CD1c-positive myeloid dendritic cell (primary cell): ENCODE measurements at regions not wholly inside any gene's neighbourhood (a gene's known extent, or its start where the extent isn't known, plus 50 kb on each side); places are given as distances from the start of the nearest gene placed in this dataset.
A peak's percentile ranks its signal among the peaks of the same experiment; 100 is the strongest.

Experiments
- DNase-seq: peaks from one replicate; pipeline ENCODE4 v3.0.0-alpha.2; 2016; ENCODE audit errors: extremely low spot score

- DNase-seq = no peak
Measured at GRCh38 chr6:145018027-145018426, 717.3 kb downstream of the EPM2A start.

DNA sequence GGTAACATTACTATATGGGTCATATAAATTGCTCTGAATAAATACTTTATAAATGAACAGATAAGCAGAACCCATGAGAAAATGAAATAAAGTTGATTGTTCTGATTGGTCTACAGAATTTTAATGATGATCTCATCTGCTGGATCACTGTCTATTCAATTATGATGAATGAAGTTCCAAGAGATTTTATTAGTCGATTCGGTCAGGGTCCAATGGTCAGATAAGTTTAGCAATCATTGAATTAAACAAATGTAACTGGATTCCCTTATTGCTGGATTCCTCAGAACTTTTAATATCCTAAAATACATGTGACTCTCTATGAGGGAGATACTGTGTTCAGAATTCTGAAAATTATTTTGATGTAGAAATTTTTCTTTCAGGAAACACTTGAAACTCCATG, 715.2 kb downstream of the EPM2A start:
- DNase-seq = no peak

DNA sequence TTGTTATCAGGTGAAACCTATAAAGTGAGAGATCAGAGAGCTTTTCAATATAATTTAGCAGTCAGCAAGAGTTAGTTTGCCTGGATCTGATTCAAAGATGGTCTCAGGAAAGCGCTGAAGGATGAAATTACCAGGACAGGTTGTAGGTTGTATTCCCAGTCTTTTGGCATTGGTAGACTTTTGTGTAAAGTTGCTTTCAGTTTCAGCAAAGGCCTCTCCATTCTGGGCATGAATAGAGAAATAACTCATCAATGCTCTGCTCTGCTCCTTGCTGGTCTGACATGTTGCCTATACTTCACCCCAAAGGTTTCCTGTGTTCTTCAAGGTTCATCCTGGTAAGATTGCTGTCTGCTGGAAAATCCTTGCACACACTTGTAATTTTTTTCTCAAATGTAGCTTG, 714.8 kb downstream of the EPM2A start:
- DNase-seq = no peak

DNA sequence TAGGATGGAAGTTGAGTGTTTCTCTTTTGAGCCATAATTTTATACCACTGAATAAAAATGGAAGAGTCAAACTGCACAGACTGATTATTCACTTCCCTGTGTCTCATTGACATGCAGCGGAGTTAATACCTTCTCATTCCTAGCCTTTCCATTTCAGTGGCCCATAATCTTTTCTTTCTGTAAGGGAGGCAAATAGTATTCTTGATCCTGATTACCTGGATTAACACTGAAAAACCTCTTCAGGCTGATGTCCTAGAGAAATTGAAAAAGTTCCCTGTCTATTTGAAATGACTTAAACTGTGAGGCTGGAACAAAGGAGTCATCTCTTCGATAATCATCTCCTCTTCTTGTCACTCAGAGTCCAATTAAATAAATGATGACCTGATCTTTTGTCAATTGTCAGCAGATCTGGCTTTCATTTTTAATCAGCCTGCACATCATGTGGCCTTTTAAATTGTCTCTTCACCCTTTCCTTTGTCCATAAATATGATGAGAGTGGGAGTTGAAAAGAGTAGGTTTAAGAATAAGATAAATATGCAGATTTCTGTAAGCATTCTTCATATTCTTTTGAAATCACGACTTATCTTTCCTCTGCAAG, 713.0 kb downstream of the EPM2A start:
- no peak for DNase-seq

DNA sequence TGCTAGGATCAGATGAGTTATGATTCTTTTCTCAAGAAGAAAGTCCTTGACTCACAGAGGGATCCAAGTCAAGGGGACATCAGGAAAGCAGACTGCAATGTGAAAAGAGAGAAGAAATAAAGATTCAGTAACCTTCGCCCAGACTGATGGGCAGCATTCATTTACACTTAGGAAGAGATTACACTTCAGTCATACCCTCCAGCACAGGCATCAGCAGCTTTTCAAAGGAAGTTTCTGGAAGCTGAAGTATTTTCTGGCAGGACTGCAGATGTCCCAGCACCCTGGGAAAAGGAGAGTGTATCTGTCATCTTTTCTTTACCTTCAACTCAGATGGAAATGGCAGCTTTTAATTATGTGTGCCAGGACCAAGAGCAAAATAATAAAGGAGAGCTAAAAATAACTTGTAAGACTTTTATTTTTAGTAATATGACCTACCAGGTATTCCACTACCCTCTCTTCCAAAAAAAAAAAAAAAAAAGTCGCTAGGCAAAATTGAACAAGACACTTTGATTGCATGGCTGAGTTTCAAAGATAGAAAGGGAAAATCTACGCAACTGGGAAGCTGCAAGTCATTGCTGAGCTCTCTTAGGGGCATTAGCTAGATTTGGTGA, 712.1 kb downstream of the EPM2A start:
- DNase-seq = no peak

- no peak for DNase-seq
Measured at GRCh38 chr6:145025488-145025887, 709.8 kb downstream of the EPM2A start.

- no peak for DNase-seq
Measured at GRCh38 chr6:145026267-145026679, 709.0 kb downstream of the EPM2A start.

DNA sequence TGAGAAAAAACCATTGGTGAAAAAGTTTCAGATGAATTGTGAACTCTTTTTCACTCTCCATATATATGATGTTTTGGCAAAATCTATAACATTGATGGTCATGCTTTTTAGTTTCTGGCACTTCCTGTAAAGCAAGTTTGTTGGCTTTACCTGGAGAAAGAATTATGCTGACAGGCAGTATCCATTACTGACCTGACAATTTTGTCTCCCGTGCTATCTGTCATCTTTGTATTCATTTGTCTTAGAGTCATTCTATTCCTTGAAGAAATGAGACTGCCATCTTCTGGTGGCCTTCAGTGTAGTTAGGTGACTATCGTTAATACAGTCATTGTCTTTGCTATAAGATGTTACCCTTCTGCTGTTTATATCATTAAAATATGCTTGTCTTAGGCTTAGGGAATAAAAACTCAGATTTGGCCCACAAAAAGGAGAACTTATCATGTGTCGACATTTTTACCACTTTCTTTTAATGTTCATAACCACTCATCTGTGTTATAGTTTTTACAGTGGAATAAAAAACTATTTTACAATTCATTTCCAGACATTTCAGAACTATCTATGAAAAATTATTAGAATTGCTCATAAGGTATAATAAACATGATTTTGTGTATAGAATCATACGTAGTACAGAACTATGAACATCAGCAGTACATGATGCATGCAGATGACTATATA, 707.0 kb downstream of the EPM2A start:
- DNase-seq = peak; percentile 13

GRCh38 chr6:145031001-145031400, 704.3 kb downstream of the EPM2A start:
- DNase-seq = no peak

DNA sequence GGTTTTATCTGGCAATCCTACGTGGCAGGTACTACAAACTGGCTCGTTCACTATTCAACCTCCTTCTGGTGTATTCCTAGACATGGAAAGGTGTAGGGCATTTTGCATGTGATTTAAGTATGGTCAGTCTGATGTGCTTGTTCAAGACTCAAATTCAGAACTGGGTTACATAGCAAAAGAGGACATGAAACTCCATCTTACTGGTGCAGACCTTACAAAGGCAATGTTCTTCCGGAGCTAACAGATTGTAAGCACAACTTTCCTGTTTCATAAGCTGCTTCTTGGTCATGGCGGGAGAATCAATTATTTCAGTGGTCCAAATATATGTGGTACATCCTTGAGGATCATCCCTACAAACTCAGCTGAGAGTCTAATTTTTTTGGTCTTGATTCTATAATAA, 703.4 kb downstream of the EPM2A start:
- no peak for DNase-seq

DNA sequence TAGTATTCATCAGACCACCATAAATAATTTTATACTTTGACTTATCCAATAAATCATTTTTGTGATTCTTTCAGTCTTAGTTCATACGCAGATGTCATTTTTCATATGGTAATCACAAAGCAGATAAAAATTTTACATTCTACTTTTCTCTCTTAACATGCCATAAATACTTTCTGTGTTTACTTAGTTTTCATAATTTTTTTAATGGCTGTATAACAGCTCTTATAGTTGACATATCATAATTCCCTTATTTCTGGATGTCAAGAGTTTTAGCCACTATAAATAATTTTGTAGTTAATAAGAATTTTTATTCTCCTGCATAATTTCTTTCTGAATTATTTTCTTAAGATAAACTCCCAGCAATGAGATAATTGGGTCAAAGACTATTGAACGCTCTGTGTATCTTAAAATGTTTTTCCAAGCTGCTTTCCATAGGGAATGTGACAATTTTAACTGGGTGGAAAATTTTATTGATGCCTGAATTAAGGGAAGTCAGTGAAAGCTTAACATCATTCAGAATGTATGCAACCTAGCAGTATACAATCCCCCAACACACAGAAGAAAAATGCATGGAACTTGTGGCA, 702.7 kb downstream of the EPM2A start:
- no peak for DNase-seq

DNA sequence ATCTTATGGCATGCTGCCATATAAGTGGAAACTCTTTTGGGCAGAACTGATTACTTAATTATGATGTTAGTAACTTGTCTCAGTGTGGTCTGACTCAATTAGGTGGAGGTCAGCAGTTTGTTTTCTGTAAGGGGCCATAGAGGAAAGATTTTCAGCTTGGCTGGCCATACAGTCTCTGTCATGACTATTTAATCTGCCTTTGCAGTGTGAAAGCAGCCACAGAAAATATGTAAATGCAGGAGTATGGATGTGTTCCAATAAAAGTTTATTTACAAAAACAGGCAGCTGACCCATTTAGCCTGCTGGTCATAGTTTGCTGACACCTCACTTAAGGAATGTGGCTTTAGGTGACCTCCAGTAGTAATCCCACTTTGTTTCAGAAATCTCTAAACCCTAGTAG, 700.7 kb downstream of the EPM2A start:
- DNase-seq = no peak

DNA sequence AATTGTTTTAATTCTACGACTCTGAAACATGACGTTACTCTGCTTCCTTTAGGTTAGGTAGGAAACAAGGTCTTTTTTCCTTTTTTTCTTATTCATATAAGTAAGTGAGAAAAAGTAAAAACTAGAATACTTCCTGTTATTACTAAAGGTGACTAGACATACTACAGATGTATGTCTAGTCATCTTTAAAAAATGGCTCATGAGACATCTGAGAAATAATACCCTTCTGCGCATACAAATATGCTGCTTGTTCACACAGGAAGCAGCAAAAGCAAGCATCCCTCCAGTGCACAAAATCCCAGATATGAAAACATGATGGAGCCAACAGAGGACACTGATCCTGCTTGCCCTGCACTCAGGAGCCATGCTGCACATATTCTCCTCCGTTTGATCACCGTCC, 699.1 kb downstream of the EPM2A start:
- no peak for DNase-seq

DNA sequence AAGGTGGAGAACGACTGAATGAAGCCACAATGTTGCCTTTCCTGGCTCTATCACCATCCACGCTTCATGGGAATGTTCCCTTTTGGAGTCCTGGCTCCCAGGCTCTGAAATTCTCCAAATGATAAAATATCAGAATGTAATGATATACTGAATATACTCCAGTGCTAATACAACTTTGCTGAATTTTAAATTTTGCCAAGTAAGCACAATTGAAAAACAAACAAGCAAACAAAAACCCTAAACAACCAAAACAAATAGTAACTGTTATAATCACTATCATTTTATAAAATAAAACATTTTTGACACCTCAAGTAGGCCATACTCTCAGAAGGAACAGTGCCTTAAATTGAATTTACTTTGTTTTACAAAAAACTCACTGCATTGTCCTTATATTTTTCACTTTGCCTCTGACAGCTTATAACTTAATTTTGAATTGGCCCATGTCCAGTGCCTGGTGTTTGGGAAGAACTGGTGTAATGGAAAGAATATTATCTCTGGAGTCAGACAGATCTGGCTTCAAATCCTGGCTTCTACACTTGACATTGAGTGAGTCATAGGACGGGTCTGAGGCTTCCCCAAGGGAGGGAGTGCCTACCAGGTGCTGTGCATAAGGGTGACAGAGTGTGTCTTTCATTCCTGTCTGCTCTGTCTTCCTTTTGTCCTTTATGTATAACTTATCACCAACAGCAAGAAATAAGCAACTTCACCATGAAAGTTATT, 698.3 kb downstream of the EPM2A start:
- DNase-seq = no peak

DNA sequence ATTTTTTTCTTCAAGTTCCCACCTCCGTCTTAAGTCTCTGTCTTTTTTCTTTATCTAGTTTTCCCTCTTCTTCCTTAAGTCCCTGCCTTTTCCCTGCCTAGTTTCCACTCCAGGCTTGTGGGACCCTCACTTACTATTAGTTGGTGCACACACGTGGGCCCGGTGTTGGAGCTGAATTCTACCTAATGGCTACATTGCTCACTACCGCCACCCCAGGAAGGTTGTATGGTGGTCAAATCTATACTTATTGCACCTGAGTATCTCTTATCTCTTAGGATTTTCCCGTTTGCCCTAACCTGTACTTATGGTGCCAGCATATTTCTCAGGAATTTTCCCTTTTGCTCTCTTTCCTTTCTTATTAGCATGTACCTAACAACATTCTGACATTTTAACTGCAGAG, 692.8 kb downstream of the EPM2A start:
- DNase-seq = no peak

- DNase-seq = no peak
Measured at GRCh38 chr6:145043926-145044500, 691.3 kb downstream of the EPM2A start.

DNA sequence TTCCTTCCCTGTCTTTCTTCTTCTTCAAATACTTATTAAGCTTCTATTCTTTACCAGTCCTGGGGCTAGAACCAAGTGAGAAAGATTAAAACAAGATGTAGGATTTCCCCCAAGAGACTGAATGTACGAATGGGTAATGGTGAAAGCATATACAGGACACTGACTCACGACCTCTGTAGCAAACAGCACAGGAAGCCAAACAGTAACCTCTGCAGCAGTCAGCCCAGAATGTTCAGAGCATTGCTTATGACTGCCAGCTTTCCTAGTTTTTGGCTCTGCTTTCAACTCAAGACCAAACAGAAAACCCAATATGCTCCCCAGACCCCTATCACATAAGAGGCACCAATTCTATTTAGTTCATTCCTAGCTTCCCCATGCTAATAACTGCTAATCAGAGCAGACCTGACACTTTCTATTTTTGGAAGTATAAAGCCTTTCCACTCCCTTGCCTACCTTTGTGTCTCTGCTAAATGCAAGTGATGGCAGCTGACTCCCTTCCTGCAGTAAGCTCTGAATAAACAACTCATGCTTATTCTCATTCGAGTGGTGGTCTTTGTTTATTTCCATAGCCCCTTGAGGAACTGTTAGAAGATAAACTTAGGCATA, 690.6 kb downstream of the EPM2A start:
- no peak for DNase-seq

- no peak for DNase-seq
Measured at GRCh38 chr6:145045582-145045981, 689.7 kb downstream of the EPM2A start.

GRCh38 chr6:145047891-145048290, 687.4 kb downstream of the EPM2A start:
- DNase-seq = peak; percentile 20

DNA sequence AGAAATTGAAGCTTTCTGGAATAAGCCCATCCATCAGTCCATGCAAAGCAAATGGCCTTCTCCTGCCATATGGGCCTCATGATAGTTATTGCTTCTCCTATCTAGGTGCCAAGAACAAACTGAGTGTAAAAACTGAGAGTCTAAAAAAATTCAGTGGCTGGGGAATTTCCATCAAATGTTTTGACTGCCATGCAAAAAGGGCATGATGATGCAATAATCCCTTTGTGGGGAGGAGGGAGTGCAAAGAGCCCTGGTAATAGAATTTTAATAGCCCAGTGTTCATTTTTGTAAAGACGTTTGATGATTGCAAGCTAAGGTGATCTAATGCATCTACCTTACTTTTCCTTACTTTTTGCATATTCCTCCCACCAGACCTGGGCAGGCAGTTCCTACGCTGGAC, 683.7 kb downstream of the EPM2A start:
- DNase-seq = no peak

- DNase-seq = no peak
Measured at GRCh38 chr6:145055567-145055966, 679.8 kb downstream of the EPM2A start.

GRCh38 chr6:145060714-145061113, 674.6 kb downstream of the EPM2A start:
- DNase-seq = no peak
